Body of pancreas (tissue), 4 donors: ENCODE measurements at regions not wholly inside any gene's neighbourhood (a gene's known extent, or its start where the extent isn't known, plus 50 kb on each side); places are given as distances from the start of the nearest gene placed in this dataset.

Source experiments
- ATAC-seq: fragments of 150-250 bp; one replicate; pipeline ENCODE4 v1.9.1; 2016
- DNase-seq, 4 donors: peaks; one replicate each; pipeline ENCODE4 v3.0.0-alpha.2; 2019
- H3K27ac ChIP-seq, 4 donors: fragments of 200-600 bp; sonication (generic); 1 replicate in 3 of 4; 2 replicates in 1 of 4; pipeline versions ENCODE4 v1.5.1 to v1.6.1; 2016 to 2019; ENCODE audit warnings: mild to moderate bottlenecking in 1 of 4, mixed read lengths in 1 of 4, moderate library complexity in 1 of 4
- H3K27me3 ChIP-seq, 2 donors: fragments of 200-600 bp; sonication (generic); one replicate each; pipeline ENCODE4 v1.6.0; 2016; ENCODE audit warnings: mild to moderate bottlenecking in 1 of 2
- H3K36me3 ChIP-seq, 2 donors: fragments of 200-600 bp; sonication (generic); replicated peaks in 1 of 2; 2 replicates each; pipeline ENCODE4 v1.5.1; 2016; ENCODE audit warnings: low read depth in 2 of 2; ENCODE audit not compliant: insufficient read depth in 1 of 2
- H3K4me1 ChIP-seq: fragments of 200-600 bp; sonication (generic); one replicate; pipeline ENCODE4 v1.6.0; 2016
- H3K4me3 ChIP-seq, 2 donors: fragments of 200-600 bp; sonication (generic); 1 replicate in 1 of 2; 2 replicates in 1 of 2; pipeline ENCODE4 v1.5.1; 2016 to 2019
- H3K9me3 ChIP-seq, 3 donors: fragments of 200-600 bp; sonication (generic); 1 replicate in 2 of 3; 2 replicates in 1 of 3; pipeline ENCODE4 v1.5.1; 2016
- CTCF ChIP-seq, 7 experiments: fragments of 450-650 bp in 4 of 7; fragments of 200-600 bp in 3 of 7; sonication (generic) in 3 of 7; IDR thresholded peaks; one replicate each; pipeline ENCODE4 v1.5.1; 2016 to 2019; ENCODE audit warnings: antibody characterized with exemption in 7 of 7
- POLR2A ChIP-seq, 3 donors: fragments of 450-650 bp; IDR thresholded peaks; one replicate each; pipeline ENCODE4 v1.6.1; 2016; ENCODE audit warnings: antibody characterized with exemption in 3 of 3, mild to moderate bottlenecking in 2 of 3
- WGBS, 2 donors: methylation state at CpG; one replicate each; pipeline ENCODE4 v1.1.5; 2017; 5-methylcytosine and 5-hydroxymethylcytosine counted together
- intact Hi-C: fragments of 100-400 bp; cut with DNase I; formaldehyde crosslinking; loops from one replicate; pipeline ENCODE4 v1.15.1; 2023

- Histone ChIP-seq H3K9me3 (no peaks in the 10 kb centered on the region), H3K36me3 (no peaks in the 10 kb centered on the region), H3K27me3 (no peaks in the 10 kb centered on the region), H3K4me3 (no peak overlapping the region), H3K27ac (no peak overlapping the region), H3K4me1 (no peaks in the 10 kb centered on the region)
- WGBS, 2 donors, result 81 to 85% methylated on average over 6 of the region's 6 CpGs
- DNase-seq, result no peak
- no peak for ATAC-seq
- TF ChIP-seq CTCF (IDR thresholded peaks at IDR 0.05) (no peak), POLR2A (IDR thresholded peaks at IDR 0.05) (no peak)
- intact Hi-C loops, result no loop called here
Measured at GRCh38 chr20:20799716-20800312, 87.4 kb upstream of the RALGAPA2 start.

GRCh38 chr20:20797521-20798310 is 85.3 kb upstream of the RALGAPA2 start:
- Histone ChIP-seq H3K4me1 (no peaks in the 10 kb centered on the region), H3K9me3 (no peaks in the 10 kb centered on the region), H3K27ac (no peak overlapping the region), H3K4me3 (no peak overlapping the region), H3K27me3 (no peaks in the 10 kb centered on the region), H3K36me3 (no peaks in the 10 kb centered on the region)
- TF ChIP-seq POLR2A (IDR thresholded peaks at IDR 0.05) (no peak), CTCF (IDR thresholded peaks at IDR 0.05) (no peak)
- intact Hi-C loops, result no loop called here
- DNase-seq, result no peak
- ATAC-seq, result no peak
- WGBS, 2 donors, result 73 to 77% methylated on average over 14 of the region's 14 CpGs

GRCh38 chr20:20796766-20797440 is 84.5 kb upstream of the RALGAPA2 start:
- no peak overlapping the region for H3K4me3 ChIP-seq
- H3K27me3 ChIP-seq, result no peaks in the 10 kb centered on the region
- H3K9me3 ChIP-seq, result no peaks in the 10 kb centered on the region
- ATAC-seq (no peak), DNase-seq (no peak)
- intact Hi-C loops, result no loop called here
- no peaks in the 10 kb centered on the region for H3K36me3 ChIP-seq
- H3K4me1 ChIP-seq, result no peaks in the 10 kb centered on the region
- H3K27ac ChIP-seq, result no peak overlapping the region
- WGBS, 2 donors, result 78 to 79% methylated on average over 18 of the region's 18 CpGs
- TF ChIP-seq POLR2A (IDR thresholded peaks at IDR 0.05) (no peak), CTCF (IDR thresholded peaks at IDR 0.05) (no peak)

- Histone ChIP-seq H3K4me3 (no peak overlapping the region), H3K4me1 (no peaks in the 10 kb centered on the region), H3K36me3 (no peaks in the 10 kb centered on the region), H3K27me3 (no peaks in the 10 kb centered on the region), H3K9me3 (no peaks in the 10 kb centered on the region), H3K27ac (no peak overlapping the region)
- WGBS, 2 donors, result 61 to 82% methylated on average over 5 of the region's 5 CpGs
- ATAC-seq (no peak), DNase-seq (no peak)
- intact Hi-C loops, result no loop called here
- TF ChIP-seq POLR2A (IDR thresholded peaks at IDR 0.05) (no peak), CTCF (IDR thresholded peaks at IDR 0.05) (no peak)
Measured at GRCh38 chr20:20795721-20796120, 83.3 kb upstream of the RALGAPA2 start.
